Hematopoietic multipotent progenitor cell treated with erythropoietin and hydrocortisone succinate and interleukin-3 and kit ligand, for 4 days (in vitro differentiated cells): ENCODE measurements at regions not wholly inside any gene's neighbourhood (a gene's known extent, or its start where the extent isn't known, plus 50 kb on each side); places are given as distances from the start of the nearest gene placed in this dataset.

Experiments
- DNase-seq: peaks from one replicate; pipeline ENCODE4 v3.0.0-alpha.2; 2015

DNA sequence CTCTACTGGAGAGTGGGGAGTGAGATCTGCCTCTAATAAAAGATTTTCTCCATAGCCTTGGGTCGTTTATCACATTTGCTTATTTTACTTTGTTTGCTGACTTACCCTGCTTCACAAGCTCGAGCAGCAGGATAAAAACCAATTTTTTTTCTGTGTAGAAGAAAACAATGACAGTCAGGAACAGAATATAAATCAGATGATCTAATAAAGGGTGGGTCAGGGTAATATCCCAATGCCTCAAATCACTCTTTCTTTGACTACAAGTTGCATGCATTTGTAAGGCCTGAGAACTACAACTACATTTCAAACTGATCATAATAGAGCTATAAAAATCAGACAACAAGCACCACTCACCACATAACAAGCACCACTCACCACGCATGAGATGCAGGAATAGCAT is 174.4 kb upstream of the ADARB2 start:
- DNase-seq, result no peak

DNA sequence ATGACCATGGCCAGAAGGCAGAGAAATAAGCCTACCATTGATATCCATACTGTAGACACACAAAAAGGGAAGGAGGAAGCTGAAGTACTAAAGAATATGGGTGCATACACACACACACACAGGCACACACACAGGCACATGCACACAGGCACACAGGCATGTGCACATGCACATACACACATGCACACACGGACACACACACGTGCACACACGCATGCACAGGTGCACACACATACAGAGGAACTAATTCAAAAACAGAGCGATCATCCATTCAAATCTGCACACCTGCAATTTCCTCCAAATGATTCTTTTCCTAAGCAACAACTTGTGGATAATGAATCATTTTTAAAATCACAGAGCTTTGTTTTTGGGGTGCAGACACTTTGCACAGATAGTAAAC is 166.7 kb upstream of the ADARB2 start:
- no peak for DNase-seq

DNA sequence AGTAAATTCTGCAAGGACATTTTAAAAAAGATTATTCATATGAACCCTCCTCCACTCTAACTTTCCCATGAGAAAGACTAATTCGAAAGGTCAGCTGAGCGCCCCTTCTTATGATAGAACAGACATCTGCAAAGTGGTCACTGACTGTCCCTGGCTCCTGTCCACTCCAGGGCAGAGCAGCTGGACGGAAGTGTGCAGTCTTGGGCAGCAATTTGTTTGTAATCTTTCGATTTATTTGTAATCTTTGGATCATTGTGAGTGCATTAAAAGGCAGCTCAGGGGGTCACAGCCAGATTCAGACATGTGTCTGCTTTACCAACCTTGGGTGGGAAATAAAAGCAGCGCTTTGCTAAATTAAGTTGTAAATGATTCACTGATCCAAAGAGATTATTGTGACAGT is 158.8 kb upstream of the ADARB2 start:
- no peak for DNase-seq

DNA sequence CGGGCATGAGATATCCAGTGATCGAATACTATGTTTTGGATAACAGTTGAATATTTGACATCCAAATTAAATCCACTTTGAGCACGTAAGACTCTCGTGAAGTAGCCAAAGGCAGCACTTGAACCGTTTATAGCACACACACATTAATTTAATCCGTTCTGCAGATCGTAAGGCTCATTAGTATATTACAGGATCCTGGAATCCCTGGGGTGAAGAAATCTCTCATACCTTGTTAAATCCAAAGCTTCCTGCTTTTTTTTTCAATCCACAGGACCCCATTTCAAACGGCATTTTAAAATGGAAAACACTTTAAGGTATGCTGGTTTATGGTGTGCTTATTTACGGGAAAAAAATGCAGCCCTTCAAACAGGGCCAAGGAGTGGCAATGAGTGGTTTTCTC is 158.4 kb upstream of the ADARB2 start:
- no peak for DNase-seq

DNA sequence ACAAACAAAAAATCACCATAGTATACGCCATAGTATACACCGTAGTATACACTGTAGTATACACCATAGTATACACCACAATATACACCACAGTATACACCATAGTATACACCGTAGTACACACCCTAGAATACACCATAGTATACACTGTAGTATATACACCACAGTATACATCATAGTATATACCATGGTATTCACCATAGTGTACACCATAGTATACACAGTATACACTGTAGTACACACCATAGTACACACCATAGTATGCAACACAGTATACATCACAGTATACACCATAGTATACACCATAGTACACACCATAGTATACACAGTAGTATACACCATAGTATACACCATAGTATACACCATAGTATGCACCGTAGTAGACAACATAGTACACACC is 157.6 kb upstream of the ADARB2 start:
- DNase-seq, result no peak

DNA sequence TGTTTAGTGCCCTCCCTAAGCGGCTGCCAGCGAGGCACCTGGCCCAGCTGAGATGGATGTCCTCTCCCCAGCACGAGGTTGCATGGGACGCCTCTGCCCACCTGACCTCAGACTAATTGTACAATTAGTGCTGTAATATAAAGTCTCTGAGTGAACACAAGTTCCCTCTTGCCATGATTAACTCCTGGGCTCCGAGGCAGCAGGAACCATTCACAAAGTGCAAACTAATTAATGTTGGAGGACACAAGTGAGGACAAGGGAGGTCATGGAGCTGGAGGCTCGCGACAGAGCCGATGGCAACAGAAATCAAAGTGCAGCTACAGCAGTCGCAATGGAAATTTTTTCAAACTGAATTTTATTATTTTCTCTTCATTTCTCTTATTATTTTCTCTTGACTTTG is 156.6 kb upstream of the ADARB2 start:
- no peak for DNase-seq

DNA sequence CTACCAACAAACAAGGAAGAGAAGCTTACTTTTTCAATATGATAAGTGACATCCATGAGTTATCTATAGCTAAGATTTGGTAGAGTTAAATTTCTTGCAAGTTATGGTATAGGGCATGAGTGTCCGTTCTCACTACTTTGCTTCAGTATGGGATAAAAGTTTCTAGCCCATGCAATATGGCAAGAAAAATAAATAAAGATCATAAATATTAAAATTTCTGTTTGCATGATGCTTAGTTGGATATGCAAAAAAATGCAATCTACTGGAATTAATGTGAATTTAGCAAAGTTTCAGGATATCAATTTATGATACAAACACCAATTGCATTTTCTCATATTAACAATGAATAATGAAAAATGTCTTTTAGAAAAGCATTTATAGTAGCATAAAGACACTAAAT is 148.7 kb upstream of the ADARB2 start:
- no peak for DNase-seq

DNA sequence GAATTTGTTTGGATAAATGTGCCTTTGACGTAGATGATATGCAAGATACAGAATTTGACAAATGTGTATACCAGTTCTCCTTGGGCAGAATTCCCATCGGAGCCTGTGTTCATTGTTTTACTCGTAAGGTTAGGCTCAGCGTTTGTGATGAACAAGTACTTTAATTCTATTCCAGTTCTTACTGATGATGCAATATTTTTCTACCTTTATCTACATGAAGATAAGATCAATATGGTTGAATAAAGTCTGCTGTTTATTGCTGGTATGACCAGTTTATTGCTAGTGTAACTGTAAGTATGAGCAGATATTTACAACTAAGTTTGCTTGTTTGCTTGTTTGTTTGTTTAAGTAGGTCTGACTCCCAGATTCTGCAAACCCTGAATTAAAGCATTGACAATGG is 145.4 kb upstream of the ADARB2 start:
- no peak for DNase-seq

DNA sequence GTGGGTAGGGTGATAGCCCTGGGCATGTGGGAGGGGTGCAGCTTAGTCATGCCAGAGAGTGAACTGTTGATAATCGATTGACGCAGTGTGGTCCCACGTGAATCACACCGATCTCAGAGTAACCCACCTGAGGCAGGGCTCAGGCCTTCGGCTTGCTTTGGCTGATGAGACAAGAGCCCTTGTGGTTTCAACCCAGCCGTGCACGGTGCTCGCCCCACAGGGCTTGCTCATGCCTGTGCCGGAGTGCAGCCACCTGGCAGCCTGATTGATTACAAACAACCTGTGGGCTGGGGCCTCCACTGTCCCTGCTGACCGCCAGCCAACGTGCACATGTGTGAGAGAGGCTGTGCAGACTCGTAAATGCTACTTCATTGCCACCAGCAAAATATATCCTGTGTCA is 144.9 kb upstream of the ADARB2 start:
- DNase-seq, result no peak

DNA sequence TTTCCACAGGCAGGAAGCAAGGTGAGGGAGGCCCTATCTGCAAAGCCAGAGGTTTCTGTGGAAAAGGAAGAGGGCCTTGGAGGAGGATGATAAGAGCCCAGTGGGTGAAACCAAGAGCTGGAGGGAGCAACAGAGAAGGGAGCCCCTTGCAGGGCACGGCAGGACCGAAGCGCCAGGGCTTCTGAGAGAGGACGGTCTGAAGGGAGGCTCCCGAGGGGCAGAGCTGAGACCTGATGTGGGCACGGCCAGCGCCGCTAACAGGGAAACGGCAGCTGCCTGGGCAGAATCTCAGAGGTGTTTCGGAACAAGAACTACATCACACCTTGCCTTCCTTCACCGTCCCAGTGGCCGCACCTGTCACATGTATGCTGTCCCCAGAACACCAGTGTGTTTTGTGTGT is 144.3 kb upstream of the ADARB2 start:
- DNase-seq, result no peak

DNA sequence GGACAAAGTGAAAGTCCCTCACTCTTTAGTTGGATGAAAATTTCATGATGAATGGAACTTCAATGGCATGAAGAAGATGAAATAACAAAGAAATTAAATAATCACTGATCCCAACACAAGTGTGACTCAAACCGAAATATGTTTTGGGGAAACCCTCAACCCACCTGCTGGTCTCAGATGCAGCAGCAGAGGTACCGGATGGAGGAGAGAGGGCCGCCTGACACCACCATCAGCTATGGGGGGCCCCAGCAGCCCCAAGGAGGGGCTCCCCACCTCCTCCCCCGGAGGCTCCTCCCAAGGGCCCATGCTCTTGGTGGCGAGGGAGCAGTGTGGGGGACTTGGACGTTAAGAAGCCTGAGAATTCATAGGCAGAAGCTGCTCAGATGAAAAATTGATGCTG is 137.2 kb upstream of the ADARB2 start:
- DNase-seq, result no peak

DNA sequence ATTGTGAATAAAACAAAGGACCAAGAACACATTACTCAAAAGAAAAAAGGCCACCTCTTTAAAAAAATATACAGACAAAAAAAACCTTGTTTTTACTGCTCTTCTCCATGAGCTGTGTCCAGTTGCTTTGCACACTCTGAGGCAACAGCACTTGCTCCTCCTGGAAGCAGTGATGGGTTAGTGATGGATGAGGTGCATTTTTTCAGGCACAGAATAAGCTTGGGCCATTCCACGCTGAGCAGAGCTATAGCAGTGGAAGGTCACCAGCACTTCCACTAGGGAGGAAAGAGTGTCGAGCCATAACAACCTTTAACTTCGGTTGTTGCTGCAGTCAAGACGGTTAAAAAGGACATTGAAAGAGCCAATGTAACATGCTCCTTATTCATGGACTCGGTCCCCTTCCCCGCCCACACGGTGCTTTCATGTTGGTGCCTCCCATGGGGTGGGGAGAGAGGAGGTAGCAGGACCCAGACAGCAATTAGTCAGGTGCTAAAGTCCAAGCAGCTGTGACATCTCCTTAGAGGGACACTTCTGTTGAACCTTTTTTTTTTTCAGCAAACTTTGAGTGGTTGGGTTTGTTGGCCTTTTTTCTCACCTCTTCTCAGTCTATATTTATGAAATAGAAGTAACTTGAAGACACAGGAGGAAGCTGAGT is 136.5 kb upstream of the ADARB2 start:
- no peak for DNase-seq

DNA sequence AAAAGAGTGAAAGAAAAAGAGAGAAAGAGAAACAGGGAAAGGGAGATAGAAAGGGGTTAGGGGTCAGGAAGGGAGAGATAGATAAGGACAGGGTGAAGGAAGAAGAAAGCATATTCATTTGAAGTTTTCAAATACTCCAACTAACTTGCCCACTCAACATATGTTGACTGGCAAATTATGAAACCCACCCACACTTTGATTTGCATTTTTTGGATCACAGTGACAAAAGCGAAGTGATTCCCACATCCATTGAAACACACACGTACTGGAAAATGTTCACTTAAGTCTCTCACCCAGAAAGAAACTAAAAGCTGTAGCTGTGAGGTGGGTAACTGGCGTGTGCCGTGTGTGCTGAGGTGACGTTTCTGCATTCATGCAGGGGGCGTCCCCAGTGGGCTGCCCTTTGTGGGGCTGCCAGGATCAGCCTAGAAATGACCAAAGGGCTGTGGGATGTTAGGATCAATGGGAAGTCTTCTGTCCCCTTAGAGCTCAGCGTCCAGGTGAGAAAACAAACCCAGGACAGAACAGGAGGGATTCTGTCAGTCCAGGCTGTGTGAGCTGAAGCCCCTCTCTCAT is 134.9 kb upstream of the ADARB2 start:
- DNase-seq, result no peak

DNA sequence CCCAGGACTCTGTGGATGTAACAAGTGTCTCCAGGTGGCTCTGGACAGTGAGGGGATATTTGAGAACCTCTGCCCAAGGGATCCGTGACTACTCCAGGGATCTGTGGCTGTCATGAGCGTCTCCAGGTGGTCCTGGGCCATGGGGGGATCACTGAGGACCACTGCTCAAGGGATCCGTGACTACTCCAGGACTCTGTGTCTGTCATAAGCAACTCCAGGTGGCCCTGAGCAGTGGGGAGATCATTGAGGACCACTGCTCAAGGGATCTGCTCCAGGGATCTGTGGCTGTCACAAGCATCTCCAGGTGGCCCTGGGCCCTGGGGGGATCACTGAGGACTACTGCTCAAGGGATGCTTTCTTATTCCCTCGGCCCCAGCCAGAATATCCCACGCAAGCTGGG is 133.2 kb upstream of the ADARB2 start:
- DNase-seq, result no peak

DNA sequence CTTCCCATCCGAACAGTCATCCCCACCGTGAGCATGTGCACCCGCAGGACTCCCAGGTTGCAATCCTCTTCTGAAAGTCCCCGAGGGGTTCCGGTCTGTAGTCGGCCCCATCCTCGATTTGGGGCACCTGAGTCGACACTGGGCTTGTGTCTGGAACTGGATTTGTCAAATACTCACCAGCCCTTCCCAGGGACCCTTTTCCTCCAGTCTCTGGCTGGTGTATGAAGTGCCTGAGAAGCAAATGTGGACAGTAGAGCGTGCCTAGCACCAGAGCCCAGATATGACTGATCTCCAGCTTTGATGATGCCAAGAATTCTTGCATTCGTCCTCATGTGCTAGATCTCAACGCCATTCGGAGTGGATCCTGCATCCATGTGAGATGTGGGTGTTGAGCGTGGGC is 132.5 kb upstream of the ADARB2 start:
- DNase-seq, result no peak

DNA sequence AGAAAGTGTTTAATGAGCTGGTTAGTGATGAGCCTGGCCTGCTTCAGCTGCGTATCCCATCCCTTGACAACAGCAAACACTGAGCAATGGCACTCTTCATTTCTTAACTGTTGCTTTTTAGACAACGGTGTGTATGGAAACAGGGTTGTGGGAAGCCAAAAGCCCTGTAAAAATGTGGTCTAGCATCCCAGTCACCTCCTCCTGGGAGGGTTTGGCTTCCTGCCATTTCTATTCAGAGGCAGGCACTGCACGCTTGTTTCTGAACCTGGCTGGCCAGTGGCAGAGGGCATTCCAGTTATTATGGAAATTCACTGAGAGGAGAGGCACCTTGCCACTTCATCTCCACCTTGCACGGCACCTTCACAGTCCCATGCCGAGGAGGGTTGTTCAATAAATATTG is 123.0 kb upstream of the ADARB2 start:
- DNase-seq, result no peak

DNA sequence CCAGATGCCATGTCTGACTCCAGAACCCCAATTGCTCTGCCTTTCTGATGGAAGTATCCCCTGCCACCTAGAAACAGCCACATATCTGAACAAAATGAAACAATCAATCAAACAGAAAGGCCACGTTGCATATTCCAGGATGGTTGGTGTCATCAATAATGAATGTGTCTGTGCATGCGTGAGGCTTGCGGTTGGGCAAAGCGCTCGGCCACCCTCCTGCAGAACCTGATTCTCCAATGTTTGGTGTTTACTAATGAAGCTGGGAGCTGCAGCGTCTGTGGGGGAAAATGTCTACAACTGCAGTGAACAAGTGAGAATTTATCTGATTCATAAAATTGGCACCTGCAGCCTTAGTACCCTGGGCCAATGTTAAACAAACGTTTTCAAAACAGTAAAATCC is 121.2 kb upstream of the ADARB2 start:
- DNase-seq, result no peak

DNA sequence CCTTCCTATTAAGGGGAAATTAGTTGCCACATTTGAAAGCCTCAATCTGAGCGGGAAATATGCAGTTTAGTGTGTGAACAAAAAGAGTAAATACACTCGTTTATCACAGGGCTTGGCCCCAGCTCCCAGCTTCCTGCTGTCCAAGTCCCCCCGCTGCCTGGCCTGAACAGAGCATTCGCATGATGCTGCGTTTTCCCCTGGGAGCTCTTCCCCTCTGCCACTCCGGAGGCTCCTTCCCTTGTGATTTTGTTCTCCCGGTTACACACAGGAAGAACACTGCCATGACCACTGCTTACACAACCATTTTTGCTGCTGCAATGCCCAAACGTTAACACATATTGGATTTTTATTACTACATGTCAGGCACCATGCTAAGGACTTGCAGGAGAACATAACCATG is 120.7 kb upstream of the ADARB2 start:
- no peak for DNase-seq

DNA sequence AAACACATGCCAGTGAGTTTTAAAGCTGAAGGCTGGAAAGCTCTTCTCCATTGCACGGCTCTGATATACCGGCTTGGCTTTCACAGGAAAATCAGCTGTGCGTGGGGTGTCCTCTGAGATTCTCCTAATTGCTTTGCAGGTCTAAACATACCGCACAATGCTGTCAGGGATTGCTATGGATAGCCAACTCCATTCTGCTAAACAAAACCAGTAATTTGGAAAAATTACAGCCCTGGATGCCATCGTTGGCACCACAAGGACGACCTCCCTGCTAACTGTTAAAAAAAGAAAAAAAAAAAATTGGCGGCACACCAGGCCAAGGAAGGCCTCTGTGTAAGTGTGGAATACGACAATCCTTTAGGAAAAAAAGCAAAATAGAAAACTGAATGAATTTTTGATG is 118.6 kb upstream of the ADARB2 start:
- DNase-seq, result no peak

DNA sequence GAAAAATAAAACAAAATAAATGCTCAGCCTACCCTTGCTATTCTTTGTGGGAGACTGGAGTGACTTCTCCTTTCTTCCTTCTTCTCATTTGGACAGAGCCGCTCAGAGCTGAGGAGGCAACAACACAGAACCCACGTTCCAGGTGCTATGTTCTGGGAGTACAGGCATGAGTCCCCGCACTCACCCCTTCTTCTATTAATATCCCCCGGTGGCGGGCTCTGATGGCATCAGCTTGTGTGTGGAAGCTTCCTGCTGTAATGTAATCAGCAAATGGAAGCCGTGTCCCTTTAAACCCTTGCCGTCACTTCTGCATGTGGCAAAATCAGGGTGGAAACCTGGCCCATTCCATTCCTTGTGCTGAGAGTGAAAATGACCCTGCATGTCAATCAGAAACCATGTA is 116.9 kb upstream of the ADARB2 start:
- no peak for DNase-seq

DNA sequence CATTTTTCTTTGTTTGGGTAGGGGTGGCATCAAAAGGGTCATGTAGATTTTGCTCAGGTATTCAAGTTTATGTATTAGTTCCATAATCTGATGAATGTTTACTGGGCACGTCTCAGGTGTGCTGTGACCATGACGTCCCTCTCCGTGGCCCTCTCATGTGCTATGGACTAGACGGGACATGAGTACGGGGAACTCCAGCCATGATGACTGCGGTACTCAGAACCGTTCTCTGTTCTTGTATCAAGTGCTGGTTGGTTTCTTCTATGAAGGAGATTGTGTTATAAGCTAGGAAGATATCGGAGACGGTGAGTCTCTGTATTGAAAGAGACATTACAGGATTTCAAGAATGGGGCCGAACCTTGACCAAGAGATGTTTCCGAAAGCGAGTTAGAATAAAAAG is 116.5 kb upstream of the ADARB2 start:
- no peak for DNase-seq

DNA sequence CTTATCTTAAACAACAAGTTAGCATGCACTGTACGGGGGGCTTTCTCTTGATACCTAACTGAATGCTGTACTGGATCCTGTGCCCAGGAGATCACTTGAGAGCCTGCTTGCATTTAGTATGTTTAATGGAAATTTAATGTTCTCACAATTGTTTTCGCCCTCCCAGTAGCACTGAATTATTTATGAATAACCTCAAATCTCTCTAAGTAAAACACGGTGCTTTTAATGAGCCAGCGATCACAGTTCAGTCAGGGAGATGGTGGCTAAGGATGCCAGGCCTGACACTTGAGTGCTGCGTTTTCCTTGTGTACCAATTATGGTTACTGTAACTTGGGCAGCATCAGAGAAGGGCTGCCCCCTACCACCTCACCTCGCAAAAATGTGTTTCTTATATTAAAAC is 115.5 kb upstream of the ADARB2 start:
- DNase-seq, result no peak

DNA sequence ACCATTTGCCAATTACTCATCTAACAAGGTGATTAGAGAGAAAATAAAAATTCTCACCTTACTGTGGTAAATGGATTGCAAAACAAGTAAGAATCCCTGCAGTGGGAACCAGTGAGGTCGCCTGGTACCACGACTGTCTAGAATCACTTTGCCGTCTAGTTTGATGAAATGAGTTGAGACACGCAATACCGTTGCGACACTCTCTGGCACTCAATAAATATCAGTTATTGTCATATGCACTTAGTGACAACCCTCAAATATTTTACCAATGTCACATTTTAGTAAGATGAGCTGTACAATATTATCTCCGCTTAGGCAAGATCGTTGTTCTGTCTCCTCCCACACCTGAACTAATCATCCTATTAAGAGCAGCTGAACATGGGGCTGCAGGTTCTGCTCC is 114.4 kb upstream of the ADARB2 start:
- DNase-seq, result no peak

DNA sequence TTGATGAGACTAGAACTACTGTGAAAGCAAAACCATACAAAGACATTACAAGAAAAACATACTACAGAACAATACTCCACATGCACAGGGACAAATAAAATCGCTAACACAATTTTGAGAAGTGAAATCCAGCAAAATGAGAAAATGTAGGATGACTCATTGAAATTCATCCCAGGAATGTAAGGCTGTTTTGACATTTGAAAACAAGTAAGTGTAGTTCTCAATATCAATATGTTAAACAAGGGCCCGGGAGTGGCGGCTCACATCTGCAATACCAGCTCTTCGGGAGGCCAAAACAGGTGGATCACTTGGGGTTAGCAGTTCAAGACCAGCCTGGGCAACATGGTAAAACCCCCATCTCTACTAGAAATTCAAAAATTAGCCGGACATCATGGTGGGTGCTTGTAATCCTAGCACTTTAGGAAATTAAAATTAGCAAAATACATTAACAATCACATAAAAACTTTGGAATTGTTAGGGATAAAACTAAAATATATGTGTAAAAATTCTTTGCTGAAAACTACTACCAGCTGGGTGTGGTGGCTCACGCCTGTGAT is 113.7 kb upstream of the ADARB2 start:
- DNase-seq, result no peak

DNA sequence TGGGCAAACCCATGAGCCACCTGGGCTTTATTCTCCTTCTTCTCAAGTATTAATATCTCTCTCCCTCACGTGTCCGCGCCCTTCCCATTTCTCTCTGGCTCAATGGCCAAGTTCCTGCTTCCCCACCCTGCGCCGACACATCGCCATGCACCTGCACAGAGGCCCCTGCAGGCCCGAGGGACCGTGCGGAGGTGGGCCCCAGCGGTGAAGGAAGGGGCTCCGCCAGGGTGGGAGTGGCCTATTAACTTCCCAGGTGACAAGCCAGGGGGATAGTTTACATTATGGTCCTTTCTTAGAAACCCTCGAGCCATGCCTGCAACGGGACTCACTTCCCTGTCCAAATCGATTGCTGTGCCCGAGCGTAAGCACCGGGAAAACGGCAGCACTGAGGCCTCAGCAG is 110.0 kb upstream of the ADARB2 start:
- no peak for DNase-seq
